Medulla oblongata (tissue), 1 donor: ENCODE measurements at regions not wholly inside any gene's neighbourhood (a gene's known extent, or its start where the extent isn't known, plus 50 kb on each side); places are given as distances from the start of the nearest gene placed in this dataset.

Experiments
- DNase-seq: peaks from one replicate; pipeline ENCODE4 v3.0.0-alpha.2; 2015; ENCODE audit errors: extremely low spot score

- no peak for DNase-seq
Measured at GRCh38 chr20:48180024-48180423, 394.7 kb upstream of the SULF2 start.

GRCh38 chr20:48178633-48179032, 393.4 kb upstream of the SULF2 start:
- DNase-seq = no peak

DNA sequence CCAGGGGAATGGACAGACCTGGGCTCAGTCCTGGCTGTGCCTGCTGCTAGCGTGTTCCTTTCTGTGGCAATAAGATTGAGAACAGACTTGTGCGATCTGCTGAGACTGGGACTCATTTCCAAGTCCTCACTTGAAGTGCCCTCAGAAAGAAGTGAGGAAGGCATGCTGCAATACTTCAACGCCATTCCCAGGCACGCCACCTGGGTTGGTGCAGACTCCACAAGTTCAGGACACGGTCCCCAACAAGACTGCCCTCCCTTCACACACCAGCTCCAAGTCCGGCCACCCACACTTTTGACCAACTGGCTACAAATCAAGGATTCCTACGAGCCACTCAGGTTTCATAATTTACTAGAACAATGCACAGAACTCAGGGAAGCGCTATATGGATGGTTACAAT, 391.8 kb upstream of the SULF2 start:
- no peak for DNase-seq

DNA sequence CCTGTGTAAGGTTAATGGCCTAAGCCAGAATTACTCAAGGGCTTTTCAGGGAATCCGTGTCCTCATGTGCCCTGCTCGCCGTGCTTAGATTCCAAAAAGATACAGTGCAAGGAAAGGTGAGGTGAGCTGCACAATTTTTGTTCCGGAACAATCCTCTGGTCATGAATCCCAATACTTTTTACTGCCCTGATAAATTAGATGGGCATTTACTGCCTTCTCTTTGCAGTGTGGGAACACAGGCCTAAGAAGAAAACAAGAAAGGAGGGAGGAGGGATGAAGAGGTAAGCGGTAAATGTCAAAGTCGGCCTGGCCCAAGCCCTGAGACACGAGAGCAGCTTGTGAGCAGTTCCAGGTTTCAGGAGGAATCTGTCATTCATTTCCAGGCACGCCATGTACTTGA, 390.9 kb upstream of the SULF2 start:
- DNase-seq = no peak

- peak; percentile 77 for DNase-seq
Measured at GRCh38 chr20:48175261-48175660, 390.0 kb upstream of the SULF2 start.

- DNase-seq = no peak
Measured at GRCh38 chr20:48172357-48172702, 387.0 kb upstream of the SULF2 start.

GRCh38 chr20:48171626-48172356, 386.5 kb upstream of the SULF2 start:
- no peak for DNase-seq

GRCh38 chr20:48171071-48171470, 385.8 kb upstream of the SULF2 start:
- no peak for DNase-seq

DNA sequence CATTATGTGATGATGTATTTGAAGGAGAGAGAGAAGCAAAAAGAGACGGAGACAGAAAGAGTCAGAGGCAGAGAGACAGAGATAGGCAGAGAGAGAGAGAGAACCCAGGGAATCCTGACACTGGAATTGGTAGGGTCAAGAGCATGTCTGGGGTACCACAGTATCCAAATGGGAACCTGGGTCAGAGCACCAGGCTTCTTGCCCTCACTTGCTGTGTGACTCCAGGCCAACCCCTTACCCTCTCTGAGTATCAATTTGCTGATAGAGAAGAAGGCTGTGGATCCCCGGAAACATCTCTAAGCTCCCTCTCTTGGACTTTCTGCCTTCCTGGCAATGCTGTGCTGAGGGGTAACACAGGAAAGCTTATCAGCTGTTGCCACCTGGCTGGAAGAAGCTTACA, 385.3 kb upstream of the SULF2 start:
- no peak for DNase-seq

- no peak for DNase-seq
Measured at GRCh38 chr20:48169650-48170225, 384.5 kb upstream of the SULF2 start.

DNA sequence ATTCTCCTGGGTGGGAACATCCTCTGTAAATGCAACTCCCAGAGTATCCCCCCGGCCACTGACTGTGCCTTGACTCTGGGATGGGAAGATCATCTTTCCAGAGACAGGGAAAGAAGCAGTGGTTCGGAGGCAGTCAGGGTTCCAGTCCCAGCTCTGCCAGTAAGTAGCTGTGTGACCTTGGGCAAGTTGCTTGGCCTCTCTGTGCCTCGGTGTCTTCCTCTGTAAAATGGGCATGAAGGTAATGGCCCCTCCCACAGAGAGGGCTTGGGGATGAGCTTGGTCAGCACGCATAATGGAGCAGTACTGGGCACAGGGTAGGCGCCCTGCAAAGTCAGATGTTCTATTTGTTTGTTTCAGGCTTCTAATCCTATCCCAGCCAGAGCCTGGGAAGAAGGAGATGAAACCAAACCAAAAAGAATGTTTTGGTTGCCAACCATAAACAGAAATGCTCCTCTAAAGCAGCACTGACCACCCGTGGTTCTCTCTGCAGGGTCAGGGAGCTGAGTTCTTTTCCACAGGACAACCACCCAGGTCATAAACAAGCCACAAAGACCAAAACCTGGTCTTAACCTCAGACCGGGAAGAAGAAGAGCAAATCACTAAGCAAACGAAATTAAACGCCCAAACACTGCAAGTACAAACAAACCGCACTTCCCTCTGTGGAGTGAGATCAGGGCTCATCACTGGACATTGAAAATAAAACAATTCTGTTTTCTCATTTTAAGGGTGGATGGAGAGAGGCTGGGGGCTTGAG, 381.0 kb upstream of the SULF2 start:
- no peak for DNase-seq

GRCh38 chr20:48165401-48165685, 380.1 kb upstream of the SULF2 start:
- no peak for DNase-seq

- DNase-seq = no peak
Measured at GRCh38 chr20:48164566-48165400, 379.5 kb upstream of the SULF2 start.

DNA sequence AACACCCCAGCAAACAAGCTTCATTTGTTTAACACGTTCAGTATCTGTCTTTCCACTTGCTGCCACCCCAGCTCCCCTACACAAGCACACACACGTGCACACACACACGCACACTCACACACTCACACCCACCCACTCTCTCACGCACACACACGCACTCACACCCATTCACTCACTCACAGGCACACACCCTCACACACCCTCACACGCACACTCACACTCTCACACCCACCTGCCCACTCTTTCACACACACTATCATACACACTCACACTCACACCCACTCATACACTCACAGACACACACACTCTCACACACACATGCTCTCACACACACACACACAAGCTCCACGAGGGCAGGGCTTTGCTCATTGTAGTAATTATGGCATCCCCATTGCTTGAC, 378.8 kb upstream of the SULF2 start:
- DNase-seq = no peak

- no peak for DNase-seq
Measured at GRCh38 chr20:48163505-48163904, 378.2 kb upstream of the SULF2 start.

- DNase-seq = no peak
Measured at GRCh38 chr20:48162621-48163020, 377.3 kb upstream of the SULF2 start.

DNA sequence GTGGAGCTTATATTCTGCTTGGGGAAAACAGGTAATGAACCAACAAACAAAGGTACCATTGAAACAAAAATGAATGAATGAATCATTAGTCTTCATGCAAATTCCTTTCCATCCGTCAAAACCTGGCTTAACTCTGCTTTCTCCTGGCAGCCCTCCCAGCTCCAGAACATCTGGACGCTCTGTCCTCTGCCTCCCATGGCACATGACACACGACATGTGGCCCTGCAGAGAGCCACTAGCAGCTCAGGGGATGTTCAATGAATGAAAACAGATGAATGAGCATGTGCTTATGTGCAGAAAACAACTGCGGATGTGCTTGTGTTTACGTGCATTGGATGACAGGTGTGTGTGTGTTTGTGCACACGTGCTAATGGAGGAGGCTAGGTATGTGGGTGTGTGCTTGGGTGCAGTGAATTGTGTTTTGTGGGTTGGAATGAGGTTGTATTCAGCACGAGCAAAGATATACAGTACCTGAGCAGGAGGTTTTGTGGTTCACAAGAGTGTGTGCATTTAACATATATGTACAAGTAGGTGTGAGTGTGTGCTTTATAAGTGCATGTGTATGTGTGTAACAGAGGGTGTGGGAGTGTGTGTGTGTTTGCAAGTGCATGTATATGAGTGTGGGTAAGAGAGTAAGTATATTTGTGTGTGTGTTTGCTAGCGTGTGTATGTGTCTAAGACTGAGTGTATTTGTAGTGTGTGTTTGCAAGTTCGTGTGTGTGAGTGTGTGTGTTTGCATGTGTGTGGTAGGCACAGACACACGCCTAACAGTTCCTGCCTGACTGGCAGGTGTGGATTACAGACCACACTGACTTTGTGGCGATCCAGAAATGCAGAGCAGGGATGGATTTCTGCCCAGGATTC, 374.1 kb upstream of the SULF2 start:
- no peak for DNase-seq

GRCh38 chr20:48158014-48158413, 372.7 kb upstream of the SULF2 start:
- DNase-seq = peak; percentile 63

DNA sequence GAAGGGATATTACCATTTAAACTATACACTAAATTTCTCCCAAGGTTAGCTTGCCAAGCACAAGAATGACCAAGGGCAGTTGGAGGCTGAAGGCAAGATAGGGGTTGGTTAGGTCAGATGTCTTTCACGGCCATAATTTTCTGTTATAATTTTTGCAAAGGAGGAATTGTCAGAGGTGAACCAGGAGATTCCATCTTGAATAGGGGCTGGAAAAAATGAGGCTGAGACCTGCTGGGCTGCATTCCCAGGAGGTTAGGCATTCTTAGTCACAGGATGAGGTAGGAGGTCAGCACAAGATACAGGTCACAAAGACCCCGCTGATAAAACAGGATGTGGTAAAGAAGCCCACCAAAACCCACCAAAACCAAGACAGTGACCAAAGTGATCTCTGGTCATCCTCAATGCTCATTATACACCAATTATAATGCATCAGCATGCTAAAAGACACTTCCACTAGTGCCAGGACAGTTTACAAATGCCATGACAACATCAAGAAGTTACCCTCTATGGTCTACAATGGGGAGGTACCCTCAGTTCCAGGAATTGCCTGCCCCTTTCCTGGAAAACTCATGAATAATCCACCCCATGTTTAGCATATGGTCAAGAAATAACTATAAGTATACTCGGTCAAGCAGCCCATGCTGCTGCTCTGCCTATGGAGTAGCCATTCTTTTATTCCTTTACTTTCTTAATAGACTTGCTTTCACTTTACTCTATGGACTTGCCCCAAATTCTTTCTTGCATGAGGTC, 371.8 kb upstream of the SULF2 start:
- no peak for DNase-seq

DNA sequence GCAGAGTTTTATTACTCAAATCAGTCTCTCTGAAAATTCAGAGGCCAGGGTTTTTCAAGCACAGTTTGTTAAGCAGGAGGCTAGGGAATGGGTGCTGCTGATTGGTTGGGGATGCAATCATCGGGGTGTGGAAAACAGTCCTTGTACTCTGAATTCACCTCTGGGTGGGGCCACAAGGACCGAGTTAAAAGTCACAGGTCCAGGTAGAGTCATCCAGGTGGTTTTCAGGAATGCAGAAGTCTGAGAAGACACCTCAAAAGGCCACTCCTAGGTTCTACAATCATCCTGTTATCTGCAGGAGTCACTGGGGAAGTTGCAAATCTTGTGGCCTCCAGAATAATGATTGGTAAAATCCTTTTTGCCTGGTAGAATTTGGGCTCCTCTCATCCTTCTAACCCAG, 371.2 kb upstream of the SULF2 start:
- DNase-seq = no peak

- DNase-seq = peak; percentile 69
Measured at GRCh38 chr20:48155268-48155667, 370.0 kb upstream of the SULF2 start.
